NCI-H1694 (cell line): ENCODE measurements at regions not wholly inside any gene's neighbourhood (a gene's known extent, or its start where the extent isn't known, plus 50 kb on each side); places are given as distances from the start of the nearest gene placed in this dataset.

ENCODE experiments used
- DNase-seq: peaks from one replicate; lab custom pipeline; 2025; lab: John Stamatoyannopoulos, UW

DNA sequence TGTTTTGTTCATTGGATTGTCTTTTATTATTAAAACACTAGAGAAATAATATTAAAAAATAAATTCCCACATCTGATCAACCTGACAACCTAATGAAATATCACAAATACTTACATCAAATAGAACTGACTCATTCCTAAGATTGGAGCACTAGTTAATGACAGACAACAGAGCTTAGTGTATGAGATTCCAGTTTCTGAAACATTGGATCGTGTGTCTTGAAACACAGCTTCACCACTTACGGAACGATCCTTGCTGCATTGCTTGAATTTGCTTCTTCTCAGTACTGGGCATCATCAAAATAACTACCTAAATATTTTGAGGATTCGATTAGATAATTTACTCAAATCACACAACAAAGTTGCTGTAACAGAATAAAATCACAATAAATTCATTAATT, 667.2 kb upstream of the CDH18 start:
- DNase-seq = no peak

DNA sequence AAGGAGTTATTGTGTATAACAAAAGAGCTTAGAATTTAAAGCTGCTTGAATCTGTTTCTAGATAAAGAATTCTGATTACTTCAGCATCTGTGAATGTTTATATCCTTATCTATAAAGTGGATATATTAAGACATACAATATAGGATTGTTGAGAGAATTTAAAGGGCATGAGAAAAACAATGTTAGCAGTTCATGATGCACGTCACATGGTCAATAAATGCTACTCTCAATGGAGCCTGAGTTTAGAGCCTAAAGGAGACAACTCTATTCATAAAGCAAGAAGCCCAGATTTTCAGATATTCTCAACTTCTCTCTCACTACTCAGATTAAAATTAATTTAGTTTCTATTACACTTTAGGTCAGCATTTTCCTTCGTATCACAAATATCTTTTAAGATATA, 666.7 kb upstream of the CDH18 start:
- DNase-seq = no peak

DNA sequence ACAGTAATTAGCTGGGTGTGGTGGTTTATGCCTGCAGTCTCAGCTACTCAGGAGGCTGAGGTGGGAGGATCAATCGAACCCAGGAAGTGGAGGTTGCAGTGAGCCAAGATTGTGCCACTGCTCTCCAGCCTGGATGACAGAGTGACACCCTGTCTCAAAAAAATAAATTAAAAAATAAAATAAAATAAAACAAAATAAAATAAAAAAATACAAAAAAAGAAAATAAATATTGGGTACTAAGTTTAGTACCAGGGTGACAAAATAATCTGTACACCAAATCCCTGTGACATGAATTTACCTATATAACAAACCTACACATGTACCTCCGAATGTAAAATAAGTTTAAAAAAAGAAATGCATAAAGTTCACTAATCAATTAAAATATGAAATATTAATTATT, 666.0 kb upstream of the CDH18 start:
- no peak for DNase-seq

DNA sequence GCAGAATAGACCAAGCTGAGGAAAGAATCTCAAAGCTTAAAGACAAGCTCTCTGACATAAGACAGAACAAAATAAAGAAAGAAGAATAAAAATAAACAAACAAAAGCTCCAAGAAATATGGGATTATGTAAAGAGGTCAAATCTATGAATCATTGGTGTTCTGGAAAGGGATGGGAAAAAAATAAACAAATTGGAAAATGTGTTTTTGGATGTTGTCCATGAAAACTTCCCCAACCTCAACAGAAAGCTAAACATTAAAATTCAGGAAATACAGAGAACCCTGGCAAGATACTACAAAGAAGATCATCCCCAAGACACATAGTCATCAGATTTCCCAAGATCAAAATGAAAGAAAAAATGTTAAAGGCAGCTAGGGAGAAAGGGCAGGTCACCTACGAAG, 662.0 kb upstream of the CDH18 start:
- DNase-seq = no peak

- no peak for DNase-seq
Observed at GRCh38 chr5:20648981-20649380, 661.0 kb upstream of the CDH18 start.

GRCh38 chr5:20636686-20637085, 648.7 kb upstream of the CDH18 start:
- no peak for DNase-seq

- peak; percentile 73 for DNase-seq
Observed at GRCh38 chr5:20619591-20619990, 631.6 kb upstream of the CDH18 start.

DNA sequence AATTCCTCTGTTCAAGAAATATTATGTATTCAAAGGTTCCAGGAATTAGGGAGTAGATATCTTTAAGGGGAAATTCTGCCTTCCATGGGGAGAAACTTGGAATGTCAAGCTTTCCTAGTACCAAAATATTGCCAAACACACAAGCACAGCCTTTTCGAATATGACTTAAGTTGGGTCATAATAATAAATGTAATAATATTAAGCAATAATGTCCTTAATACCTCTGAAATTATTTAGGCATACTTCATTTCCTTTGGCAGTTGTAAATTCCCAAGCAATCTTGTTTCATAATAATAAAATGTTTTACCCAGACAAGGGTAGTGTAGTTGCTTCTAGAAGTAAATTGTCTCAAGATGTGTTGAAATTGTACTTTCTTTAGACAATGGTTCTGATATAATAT, 630.3 kb upstream of the CDH18 start:
- DNase-seq = no peak

- no peak for DNase-seq
Observed at GRCh38 chr5:20617841-20618240, 629.8 kb upstream of the CDH18 start.

- DNase-seq = no peak
Observed at GRCh38 chr5:20615888-20616563, 628.0 kb upstream of the CDH18 start.

- no peak for DNase-seq
Observed at GRCh38 chr5:20611620-20612019, 623.6 kb upstream of the CDH18 start.

DNA sequence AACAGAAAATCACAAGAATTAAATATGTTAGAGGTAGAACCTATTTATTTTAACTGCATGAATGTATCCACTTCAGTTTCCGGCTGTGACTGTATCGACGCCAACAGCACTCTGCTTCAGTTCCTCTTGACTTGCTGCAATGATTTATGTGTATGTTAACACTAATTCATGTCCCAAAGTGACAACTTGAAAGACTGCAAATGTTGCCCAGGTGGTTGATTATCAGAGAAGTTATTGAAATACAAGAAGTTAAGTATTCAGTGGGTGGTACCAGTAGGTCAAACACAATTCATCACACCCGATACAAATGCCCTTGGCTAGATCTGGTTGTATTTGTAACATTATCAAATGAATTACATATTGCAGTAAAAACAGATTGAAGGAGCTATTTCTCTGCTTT, 622.7 kb upstream of the CDH18 start:
- no peak for DNase-seq

GRCh38 chr5:20609126-20609525, 621.1 kb upstream of the CDH18 start:
- DNase-seq = no peak

DNA sequence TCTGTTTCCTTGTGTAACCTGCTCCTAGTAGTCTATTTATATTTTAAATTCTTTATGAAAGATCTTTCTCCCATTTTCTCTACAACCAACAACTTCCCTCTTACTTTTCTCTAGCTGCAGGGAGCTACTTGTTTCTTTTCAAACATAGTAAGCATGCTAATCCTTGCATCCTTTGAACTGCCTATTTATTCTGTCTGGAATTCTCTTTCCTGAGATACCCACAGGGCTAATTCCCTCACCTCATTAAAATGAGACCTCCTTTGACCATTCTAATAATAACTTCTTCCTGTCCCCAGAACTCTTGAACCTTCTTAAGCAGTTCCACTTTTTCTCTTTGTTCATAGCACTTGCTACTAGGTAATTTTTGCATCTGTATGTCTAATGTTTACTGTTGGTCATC, 620.6 kb upstream of the CDH18 start:
- no peak for DNase-seq

DNA sequence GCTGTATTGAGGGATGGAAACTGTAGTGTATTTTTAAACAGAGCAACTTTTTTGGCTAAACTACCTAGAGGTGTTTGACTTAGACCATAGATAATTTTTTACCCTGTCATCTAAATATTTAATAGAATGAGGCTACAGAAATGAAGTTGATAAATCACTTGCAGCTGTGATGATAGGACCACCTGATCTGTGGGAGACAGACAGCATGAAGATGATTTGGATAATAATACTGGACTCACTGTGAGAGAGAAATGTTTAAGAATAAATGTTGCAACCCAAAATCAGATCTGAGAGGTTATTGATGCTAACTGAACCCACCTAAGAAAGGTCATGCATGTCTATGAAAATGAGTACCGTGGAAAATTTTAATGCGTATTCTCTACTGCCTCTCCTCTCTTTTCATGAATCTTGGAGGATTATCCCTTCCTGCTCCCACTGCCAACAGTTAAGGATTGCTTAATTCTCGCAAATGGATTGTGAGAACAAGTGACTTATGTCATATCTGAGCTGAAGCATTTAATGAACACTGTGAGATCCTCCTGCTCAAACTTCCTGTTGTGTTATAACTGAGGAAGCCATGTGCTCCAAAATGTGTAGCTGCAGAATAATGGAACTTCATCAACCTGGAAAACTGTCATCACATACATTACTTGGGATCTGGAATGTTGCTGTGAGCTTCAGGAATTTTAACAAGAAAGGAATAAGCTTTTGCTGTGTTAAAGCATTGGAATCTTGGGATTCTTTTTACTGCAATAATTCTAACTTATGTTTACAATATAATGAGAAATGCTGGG, 617.9 kb upstream of the CDH18 start:
- no peak for DNase-seq

GRCh38 chr5:20604992-20605391, 617.0 kb upstream of the CDH18 start:
- no peak for DNase-seq

GRCh38 chr5:20601678-20602100, 613.7 kb upstream of the CDH18 start:
- no peak for DNase-seq

GRCh38 chr5:20590356-20590755, 602.4 kb upstream of the CDH18 start:
- DNase-seq = no peak

GRCh38 chr5:20575571-20575970, 587.6 kb upstream of the CDH18 start:
- DNase-seq = no peak

DNA sequence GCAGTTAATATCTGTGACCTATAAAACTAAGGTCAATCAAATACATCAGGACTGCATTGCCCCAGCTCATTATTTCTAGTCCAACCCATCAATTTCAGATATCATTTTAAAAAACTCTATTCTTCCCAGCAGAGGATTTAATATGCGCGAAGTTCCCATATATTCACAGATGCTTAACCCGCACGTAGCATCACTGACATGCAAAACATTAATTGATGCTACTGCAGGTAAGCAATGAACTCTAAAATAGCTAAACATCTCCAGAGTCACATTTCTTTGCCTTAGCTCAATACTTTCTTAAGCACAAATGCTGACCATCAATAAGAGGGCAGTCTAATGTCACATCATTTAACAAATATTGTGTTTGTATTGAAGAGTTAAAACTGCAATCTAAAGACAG, 586.6 kb upstream of the CDH18 start:
- DNase-seq = no peak

- peak; percentile 5 for DNase-seq
Observed at GRCh38 chr5:20572614-20573013, 584.6 kb upstream of the CDH18 start.

- no peak for DNase-seq
Observed at GRCh38 chr5:20570486-20570885, 582.5 kb upstream of the CDH18 start.

GRCh38 chr5:20562544-20562943, 574.5 kb upstream of the CDH18 start:
- DNase-seq = no peak

DNA sequence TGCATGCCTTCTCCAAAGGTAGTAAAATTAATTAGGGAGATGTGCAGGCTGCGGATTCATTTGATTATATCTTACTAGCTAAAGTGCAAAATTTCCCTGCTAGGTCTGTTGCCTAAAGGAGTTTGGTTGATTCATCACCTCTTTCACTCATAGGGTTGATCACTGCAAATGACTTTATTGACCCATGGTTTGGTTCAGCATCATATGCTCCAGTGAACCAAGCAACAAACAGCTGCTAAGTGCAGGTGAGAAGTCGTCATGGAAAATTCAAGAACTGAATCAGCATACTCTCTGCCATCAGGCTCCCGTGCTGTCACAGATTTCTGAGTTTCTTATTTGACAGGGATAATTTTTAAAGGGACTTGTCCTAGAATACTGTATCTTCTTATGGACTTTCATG, 571.8 kb upstream of the CDH18 start:
- no peak for DNase-seq
